ENCODE measurements at regions not wholly inside any gene's neighbourhood (a gene's known extent, or its start where the extent isn't known, plus 50 kb on each side); places are given as distances from the start of the nearest gene placed in this dataset.

- Histone ChIP-seq H3K4me3 (ENCODE audit: low read length) (no peak overlapping the region), H3K4me1 (ENCODE audit: control insufficient read depth, insufficient read depth, low read length) (no peaks in the 10 kb centered on the region), H3K27ac (ENCODE audit: low read depth, low read length) (no peak overlapping the region), H3K9me3 (ENCODE audit: control insufficient read depth, low read length) (no peaks in the 10 kb centered on the region), H3K36me3 (ENCODE audit: control insufficient read depth, insufficient read depth, low read length) (no peaks in the 10 kb centered on the region), H3K9ac (ENCODE audit: extremely low read depth, low read length, poor library complexity, severe bottlenecking) (no peak overlapping the region), H3K27me3 (ENCODE audit: control insufficient read depth, insufficient read depth, low read length, poor library complexity, severe bottlenecking) (no peaks in the 10 kb centered on the region)
- no peak for DNase-seq
- H3K4me1 Mint-ChIP-seq, result peaks cover 3% of the 10 kb centered on the region
- no peaks in the 10 kb centered on the region for H3K36me3 Mint-ChIP-seq (ENCODE audit: low read depth)
- no peaks in the 10 kb centered on the region for H3K9me3 Mint-ChIP-seq
- no peak overlapping the region for H3K27ac Mint-ChIP-seq
- no peak overlapping the region for H3K4me3 Mint-ChIP-seq
- H3K27me3 Mint-ChIP-seq (ENCODE audit: insufficient read depth), result no peaks in the 10 kb centered on the region
- no peak for TF ChIP-seq CTCF (conservative IDR thresholded peaks at IDR 0.05)
Observed at GRCh38 chrX:99613041-99613440, 797.0 kb downstream of the PCDH19 start.

GRCh38 chrX:99603091-99603814 is 806.8 kb downstream of the PCDH19 start:
- no peak overlapping the region for H3K4me3 Mint-ChIP-seq
- Histone ChIP-seq H3K27ac (ENCODE audit: low read depth, low read length) (no peak overlapping the region), H3K36me3 (ENCODE audit: control insufficient read depth, insufficient read depth, low read length) (no peaks in the 10 kb centered on the region), H3K4me3 (ENCODE audit: low read length) (no peak overlapping the region), H3K27me3 (ENCODE audit: control insufficient read depth, insufficient read depth, low read length, poor library complexity, severe bottlenecking) (no peaks in the 10 kb centered on the region), H3K9me3 (ENCODE audit: control insufficient read depth, low read length) (no peaks in the 10 kb centered on the region), H3K9ac (ENCODE audit: extremely low read depth, low read length, poor library complexity, severe bottlenecking) (no peak overlapping the region), H3K4me1 (ENCODE audit: control insufficient read depth, insufficient read depth, low read length) (no peaks in the 10 kb centered on the region)
- no peak for TF ChIP-seq CTCF (conservative IDR thresholded peaks at IDR 0.05)
- H3K27ac Mint-ChIP-seq, result peak overlapping the region; percentile 52
- no peak for DNase-seq
- H3K9me3 Mint-ChIP-seq, result no peaks in the 10 kb centered on the region
- peaks cover 6% of the 10 kb centered on the region for H3K4me1 Mint-ChIP-seq
- no peaks in the 10 kb centered on the region for H3K27me3 Mint-ChIP-seq (ENCODE audit: insufficient read depth)
- no CpG with 5 or more reads among the region's 3 CpGs for WGBS, 2 experiments (ENCODE audit: insufficient coverage in 1 of 2, insufficient read length in 1 of 2)
- H3K36me3 Mint-ChIP-seq (ENCODE audit: low read depth), result no peaks in the 10 kb centered on the region

GRCh38 chrX:99602107-99602506 is 808.0 kb downstream of the PCDH19 start:
- H3K9me3 ChIP-seq (ENCODE audit: control insufficient read depth, low read length), result no peaks in the 10 kb centered on the region
- Mint-ChIP-seq H3K9me3 (no peaks in the 10 kb centered on the region), H3K27ac (no peak overlapping the region), H3K36me3 (ENCODE audit: low read depth) (no peaks in the 10 kb centered on the region), H3K4me1 (peaks cover 6% of the 10 kb centered on the region), H3K27me3 (ENCODE audit: insufficient read depth) (no peaks in the 10 kb centered on the region), H3K4me3 (no peak overlapping the region)
- no peaks in the 10 kb centered on the region for H3K36me3 ChIP-seq (ENCODE audit: control insufficient read depth, insufficient read depth, low read length)
- no peak overlapping the region for H3K9ac ChIP-seq (ENCODE audit: extremely low read depth, low read length, poor library complexity, severe bottlenecking)
- no peak overlapping the region for H3K27ac ChIP-seq (ENCODE audit: low read depth, low read length)
- H3K27me3 ChIP-seq (ENCODE audit: control insufficient read depth, insufficient read depth, low read length, poor library complexity, severe bottlenecking), result no peaks in the 10 kb centered on the region
- H3K4me1 ChIP-seq (ENCODE audit: control insufficient read depth, insufficient read depth, low read length), result no peaks in the 10 kb centered on the region
- no peak for TF ChIP-seq CTCF (conservative IDR thresholded peaks at IDR 0.05)
- no peak overlapping the region for H3K4me3 ChIP-seq (ENCODE audit: low read length)
- no peak for DNase-seq

Measured in endodermal cell (in vitro differentiated cells).